BE2C (cell line): ENCODE measurements at regions not wholly inside any gene's neighbourhood (a gene's known extent, or its start where the extent isn't known, plus 50 kb on each side); places are given as distances from the start of the nearest gene placed in this dataset.

ENCODE experiments used
- DNase-seq: peaks from one replicate; pipeline ENCODE4 v3.0.0-alpha.2; 2020
- H3K27me3 ChIP-seq: fragments of 250-450 bp; sonication (Bioruptor Pico); 2 replicates; pipeline ENCODE4 v1.5.1; 2020; ENCODE audit warnings: mild to moderate bottlenecking
- H3K36me3 ChIP-seq: fragments of 250-450 bp; sonication (Bioruptor Pico); 2 replicates; pipeline ENCODE4 v1.5.1; 2020; ENCODE audit warnings: mild to moderate bottlenecking
- H3K4me1 ChIP-seq: fragments of 250-450 bp; sonication (Bioruptor Pico); 2 replicates; pipeline ENCODE4 v1.5.1; 2020
- H3K4me3 ChIP-seq: 2 replicates; pipeline ENCODE4 v1.5.1; 2011; ENCODE audit warnings: low read depth, low read length
- H3K9me3 ChIP-seq: fragments of 250-450 bp; sonication (Bioruptor Pico); 2 replicates; pipeline ENCODE4 v1.5.1; 2020
- TF ChIP-seq, protein P1 (sequence below): IDR thresholded peaks from 2 replicates; pipeline ENCODE4 v1.5.1; 2012; ENCODE audit warnings: mild to moderate bottlenecking, low read depth, low read length

DNA sequence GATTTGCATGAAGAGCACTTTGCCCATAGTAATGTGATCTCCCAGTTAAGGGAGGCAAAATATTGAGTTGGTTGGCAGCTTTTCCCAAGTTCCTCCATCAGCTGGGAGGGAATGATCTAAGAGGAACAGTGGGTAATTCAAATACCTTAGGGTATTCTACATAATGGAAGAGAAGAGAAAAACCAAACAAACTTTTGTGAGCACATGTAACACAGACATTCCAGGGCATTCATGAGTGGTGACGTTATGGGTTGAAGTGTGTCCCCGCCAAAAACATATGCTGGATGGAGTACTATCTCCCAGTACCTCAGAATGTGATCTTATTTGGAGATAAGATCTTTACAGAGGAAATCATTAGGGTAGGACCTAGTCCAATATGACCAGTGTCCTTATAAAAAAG is 220.1 kb downstream of the FOXO1 start:
- TF ChIP-seq, protein P1, sequence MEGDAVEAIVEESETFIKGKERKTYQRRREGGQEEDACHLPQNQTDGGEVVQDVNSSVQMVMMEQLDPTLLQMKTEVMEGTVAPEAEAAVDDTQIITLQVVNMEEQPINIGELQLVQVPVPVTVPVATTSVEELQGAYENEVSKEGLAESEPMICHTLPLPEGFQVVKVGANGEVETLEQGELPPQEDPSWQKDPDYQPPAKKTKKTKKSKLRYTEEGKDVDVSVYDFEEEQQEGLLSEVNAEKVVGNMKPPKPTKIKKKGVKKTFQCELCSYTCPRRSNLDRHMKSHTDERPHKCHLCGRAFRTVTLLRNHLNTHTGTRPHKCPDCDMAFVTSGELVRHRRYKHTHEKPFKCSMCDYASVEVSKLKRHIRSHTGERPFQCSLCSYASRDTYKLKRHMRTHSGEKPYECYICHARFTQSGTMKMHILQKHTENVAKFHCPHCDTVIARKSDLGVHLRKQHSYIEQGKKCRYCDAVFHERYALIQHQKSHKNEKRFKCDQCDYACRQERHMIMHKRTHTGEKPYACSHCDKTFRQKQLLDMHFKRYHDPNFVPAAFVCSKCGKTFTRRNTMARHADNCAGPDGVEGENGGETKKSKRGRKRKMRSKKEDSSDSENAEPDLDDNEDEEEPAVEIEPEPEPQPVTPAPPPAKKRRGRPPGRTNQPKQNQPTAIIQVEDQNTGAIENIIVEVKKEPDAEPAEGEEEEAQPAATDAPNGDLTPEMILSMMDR = no peak
- Histone ChIP-seq H3K36me3 (no peaks in the 10 kb centered on the region), H3K27me3 (no peaks in the 10 kb centered on the region), H3K4me1 (no peaks in the 10 kb centered on the region), H3K9me3 (no peaks in the 10 kb centered on the region), H3K4me3 (no peak overlapping the region)
- DNase-seq = no peak

DNA sequence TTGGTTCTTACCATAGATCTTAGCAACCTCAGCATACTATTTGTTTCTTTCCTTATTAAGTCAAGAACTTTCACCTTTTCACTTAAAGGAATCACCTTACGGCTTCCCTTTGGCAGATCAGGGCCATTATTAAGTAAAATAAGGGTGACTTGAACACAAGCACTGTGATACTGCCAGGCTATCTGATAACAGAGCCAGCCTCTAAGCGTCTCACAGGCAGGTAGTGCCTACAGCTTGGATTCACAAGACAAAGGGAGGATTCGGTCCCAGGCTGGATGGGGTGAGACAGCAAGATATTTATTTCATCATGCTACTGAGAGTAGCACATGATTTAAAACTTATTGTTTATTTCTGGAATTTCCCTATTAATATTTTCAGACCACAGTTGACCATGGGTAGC is 218.6 kb downstream of the FOXO1 start:
- no peaks in the 10 kb centered on the region for H3K4me1 ChIP-seq
- no peak for DNase-seq
- H3K9me3 ChIP-seq = no peaks in the 10 kb centered on the region
- no peaks in the 10 kb centered on the region for H3K36me3 ChIP-seq
- no peak overlapping the region for H3K4me3 ChIP-seq
- H3K27me3 ChIP-seq = no peaks in the 10 kb centered on the region
- TF ChIP-seq, protein P1 = no peak

DNA sequence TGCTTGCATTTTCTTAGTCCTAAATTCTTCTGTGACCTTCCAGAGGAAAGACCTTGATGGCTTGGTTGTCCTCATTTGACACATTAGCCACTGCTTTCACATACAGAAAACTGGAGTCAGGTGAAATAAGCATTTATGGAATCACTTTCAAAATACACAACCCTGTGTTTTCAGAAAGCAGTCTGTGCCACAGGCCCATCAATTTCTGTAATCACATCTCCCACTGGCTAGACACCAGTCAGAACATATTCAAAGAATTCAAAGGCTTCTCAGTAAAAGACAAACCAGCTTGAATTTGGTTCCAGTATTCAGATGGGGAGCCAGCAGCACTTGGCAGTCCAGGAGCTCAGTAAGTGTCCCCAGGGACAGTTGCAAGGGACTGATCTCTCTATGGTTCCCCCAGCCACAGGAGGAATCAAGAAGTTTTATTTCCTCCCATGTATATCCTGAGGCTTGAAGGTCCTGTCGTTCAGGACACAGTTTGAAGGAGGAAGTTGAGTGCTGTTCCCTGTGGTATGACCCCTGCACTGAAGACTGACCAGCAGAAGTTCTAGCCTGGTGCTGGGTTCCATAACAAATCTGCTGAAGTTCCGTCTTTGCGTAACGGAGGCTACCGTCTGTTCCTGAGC is 214.3 kb downstream of the FOXO1 start:
- no peaks in the 10 kb centered on the region for H3K36me3 ChIP-seq
- no peaks in the 10 kb centered on the region for H3K4me1 ChIP-seq
- no peak for DNase-seq
- H3K4me3 ChIP-seq = no peak overlapping the region
- no peaks in the 10 kb centered on the region for H3K27me3 ChIP-seq
- H3K9me3 ChIP-seq = no peaks in the 10 kb centered on the region
- TF ChIP-seq, protein P1 = no peak

DNA sequence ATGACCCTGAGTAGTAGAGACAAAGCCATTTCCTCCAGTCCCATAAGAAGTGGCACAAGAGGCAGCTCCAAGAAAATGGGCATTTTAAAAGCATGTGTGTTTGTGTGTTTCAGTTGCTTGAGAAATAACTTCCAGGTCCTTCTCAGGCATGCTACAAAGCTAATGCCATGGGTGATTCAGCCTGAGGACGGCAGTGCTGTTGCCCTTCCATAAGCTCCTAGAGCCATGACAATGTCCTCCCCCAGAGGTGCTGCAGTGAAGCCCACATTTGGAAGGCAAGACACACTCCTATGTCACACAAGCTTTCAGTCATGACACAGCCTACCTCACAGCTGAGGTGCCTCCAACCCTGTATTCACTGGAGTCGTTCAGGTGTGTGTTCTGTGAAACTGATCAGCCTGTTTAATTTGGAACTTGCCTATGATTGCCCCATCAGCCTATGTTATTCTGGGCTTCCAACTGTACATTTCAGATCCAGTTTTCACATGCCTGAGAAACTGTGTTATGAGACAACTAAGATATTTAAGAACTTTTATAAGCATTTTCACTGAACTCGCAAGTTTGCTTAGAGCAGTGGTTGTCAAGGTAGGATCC is 213.6 kb downstream of the FOXO1 start:
- DNase-seq = no peak
- Histone ChIP-seq H3K4me1 (no peaks in the 10 kb centered on the region), H3K4me3 (no peak overlapping the region), H3K9me3 (no peaks in the 10 kb centered on the region), H3K27me3 (no peaks in the 10 kb centered on the region), H3K36me3 (no peaks in the 10 kb centered on the region)
- TF ChIP-seq, protein P1 = no peak

DNA sequence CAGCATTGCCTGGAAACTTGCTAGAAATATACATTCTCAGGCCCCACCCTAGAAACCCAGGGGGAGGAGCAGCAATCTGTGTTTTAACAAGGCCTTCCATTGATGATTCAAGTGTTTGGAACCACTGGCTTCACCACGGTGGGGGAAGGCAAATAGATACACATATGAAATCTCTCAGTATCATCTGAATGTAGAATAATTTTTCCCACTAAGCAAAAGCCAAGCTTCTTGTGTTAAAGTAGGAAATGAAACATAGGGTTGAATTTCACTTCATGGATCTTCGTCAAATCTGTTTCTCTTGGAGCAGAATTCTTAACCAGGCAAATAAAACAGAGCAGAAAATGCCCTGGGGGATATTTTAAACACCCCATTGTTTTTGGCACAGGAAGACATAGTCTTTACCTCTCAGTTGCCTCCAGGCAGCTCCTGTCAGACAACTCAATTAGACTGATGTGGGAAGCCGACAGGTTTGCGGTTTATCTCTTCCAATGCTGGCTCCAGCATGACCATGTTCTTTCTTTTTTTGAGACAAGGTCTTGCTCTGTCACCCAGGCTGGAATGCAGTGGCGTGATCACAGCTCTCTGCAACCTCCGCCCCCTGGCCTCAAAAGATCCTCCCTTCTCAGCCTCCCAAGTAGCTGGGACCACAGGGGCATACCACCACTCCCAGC is 213.0 kb downstream of the FOXO1 start:
- Histone ChIP-seq H3K27me3 (no peaks in the 10 kb centered on the region), H3K36me3 (no peaks in the 10 kb centered on the region), H3K9me3 (no peaks in the 10 kb centered on the region), H3K4me1 (no peaks in the 10 kb centered on the region), H3K4me3 (no peak overlapping the region)
- TF ChIP-seq, protein P1 = no peak
- no peak for DNase-seq

DNA sequence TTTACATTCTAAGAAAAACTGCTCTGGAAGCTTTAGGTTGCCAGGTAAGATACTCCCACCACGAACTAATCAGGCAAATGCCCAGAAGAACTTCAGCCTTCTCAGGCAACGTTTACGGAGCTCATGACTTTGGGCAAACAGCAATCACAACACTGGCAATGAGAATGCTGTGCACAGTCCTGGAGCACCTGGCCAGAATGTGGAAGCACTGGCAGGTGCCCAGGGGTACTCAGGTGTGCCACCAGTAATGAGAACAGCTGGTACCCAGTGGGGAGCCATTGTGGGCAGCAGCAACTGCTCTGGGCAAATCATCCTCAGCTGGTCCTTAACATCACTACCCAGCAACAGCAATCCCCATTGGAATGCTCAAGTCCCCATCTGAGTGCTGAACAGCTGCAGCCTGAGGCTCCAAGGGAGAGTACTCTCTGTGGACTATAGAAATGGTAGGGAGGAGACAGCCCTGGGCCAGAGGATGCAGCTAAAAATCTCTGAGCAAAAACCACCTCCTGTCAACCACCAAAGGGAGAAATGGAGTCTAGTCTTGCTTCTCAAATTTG is 210.0 kb downstream of the FOXO1 start:
- no peak overlapping the region for H3K4me3 ChIP-seq
- H3K36me3 ChIP-seq = no peaks in the 10 kb centered on the region
- no peak for DNase-seq
- no peaks in the 10 kb centered on the region for H3K4me1 ChIP-seq
- H3K27me3 ChIP-seq = no peaks in the 10 kb centered on the region
- no peaks in the 10 kb centered on the region for H3K9me3 ChIP-seq
- TF ChIP-seq, protein P1 = no peak
